WTC11 (cell line): ENCODE measurements at regions not wholly inside any gene's neighbourhood (a gene's known extent, or its start where the extent isn't known, plus 50 kb on each side); places are given as distances from the start of the nearest gene placed in this dataset.

Experiments used
- ATAC-seq: fragments of 200-7000 bp; cut with Tn5 transposase; 2 replicates; pipeline ENCODE4 v1.10.0; 2021; ENCODE audit warnings: mild to moderate bottlenecking, moderate library complexity
- CTCF ChIA-PET: fragments of 300-600 bp; sonication (Branson Sonifier 250); formaldehyde crosslinking; loops from one replicate; lab custom pipeline; 2021; ENCODE audit warnings: antibody characterized with exemption; lab: Charles Lee
- POLR2A ChIA-PET: fragments of 350-600 bp; sonication (Branson Sonifier 250); formaldehyde crosslinking; loops from one replicate; lab custom pipeline; 2021; ENCODE audit warnings: antibody characterized with exemption; lab: Charles Lee
- DNase-seq: peaks from one replicate; pipeline ENCODE4 v3.0.0; 2021; ENCODE audit warnings: low spot score
- H3K27ac Mint-ChIP-seq: 2 replicates; pipeline ENCODE4 v1.8.0; 2021; ENCODE audit warnings: mixed read lengths
- H3K27me3 Mint-ChIP-seq: 2 replicates; pipeline ENCODE4 v1.8.0; 2021; ENCODE audit warnings: low read depth, mild to moderate bottlenecking, moderate library complexity, mixed read lengths
- H3K36me3 Mint-ChIP-seq: 2 replicates; pipeline ENCODE4 v1.8.0; 2021; ENCODE audit warnings: mixed read lengths
- H3K4me1 Mint-ChIP-seq: 2 replicates; pipeline ENCODE4 v1.8.0; 2022; ENCODE audit warnings: mixed read lengths
- H3K4me3 Mint-ChIP-seq: 2 replicates; pipeline ENCODE4 v1.8.0; 2021; ENCODE audit warnings: mild to moderate bottlenecking, moderate library complexity, mixed read lengths
- H3K9me3 Mint-ChIP-seq: 2 replicates; pipeline ENCODE4 v1.8.0; 2021; ENCODE audit warnings: mixed read lengths
- CBFB ChIP-seq: sonication (generic); formaldehyde crosslinking; IDR thresholded peaks from 2 replicates; pipeline ENCODE4 v1.8.1; 2022; ENCODE audit warnings: mild to moderate bottlenecking, low read depth, missing genetic modification reagents
- EMX1 ChIP-seq: fragments of 250-450 bp; sonication (Bioruptor Pico); IDR thresholded peaks from 2 replicates; pipeline ENCODE4 v1.8.0; 2021; ENCODE audit warnings: mild to moderate bottlenecking
- KAT7 ChIP-seq: sonication (generic); formaldehyde crosslinking; IDR thresholded peaks from 2 replicates; pipeline ENCODE4 v1.8.1; 2023; ENCODE audit warnings: missing genetic modification reagents, mild to moderate bottlenecking, borderline replicate concordance
- MXD4 ChIP-seq: fragments of 250-450 bp; sonication (Bioruptor Pico); IDR thresholded peaks from 2 replicates; pipeline ENCODE4 v1.8.0; 2021; ENCODE audit warnings: mild to moderate bottlenecking, moderate library complexity, borderline replicate concordance
- NR3C1 ChIP-seq: sonication (generic); formaldehyde crosslinking; conservative IDR thresholded peaks from 2 replicates; pipeline ENCODE4 v1.8.1; 2023; ENCODE audit warnings: low read depth, mild to moderate bottlenecking, missing genetic modification reagents
- PRRX2 ChIP-seq: fragments of 250-450 bp; sonication (Bioruptor Pico); IDR thresholded peaks from 2 replicates; pipeline ENCODE4 v1.8.0; 2021; ENCODE audit warnings: mild to moderate bottlenecking
- RORB ChIP-seq: fragments of 250-450 bp; sonication (Bioruptor Pico); IDR thresholded peaks from 2 replicates; pipeline ENCODE4 v1.9.0; 2021; ENCODE audit warnings: mild to moderate bottlenecking
- TEAD4 ChIP-seq: sonication (generic); formaldehyde crosslinking; IDR thresholded peaks from 2 replicates; pipeline ENCODE4 v1.8.0; 2022; ENCODE audit warnings: mild to moderate bottlenecking, missing genetic modification reagents
- TP53 ChIP-seq: sonication (generic); formaldehyde crosslinking; IDR thresholded peaks from 2 replicates; pipeline ENCODE4 v1.8.1; 2023; ENCODE audit warnings: mild to moderate bottlenecking, missing genetic modification reagents
- ZNF396 ChIP-seq: fragments of 250-450 bp; sonication (Bioruptor Pico); IDR thresholded peaks from 2 replicates; pipeline ENCODE4 v1.8.0; 2021; ENCODE audit warnings: mild to moderate bottlenecking, moderate library complexity, borderline replicate concordance
- ZNF416 ChIP-seq: fragments of 250-450 bp; sonication (Bioruptor Pico); IDR thresholded peaks from 2 replicates; pipeline ENCODE4 v1.9.0; 2021; ENCODE audit warnings: mild to moderate bottlenecking, inconsistent platforms
- TF ChIP-seq, protein P1 (sequence below): fragments of 250-450 bp; sonication (Bioruptor Pico); IDR thresholded peaks from 2 replicates; pipeline ENCODE4 v1.9.0; 2021; ENCODE audit warnings: moderate library complexity, mild to moderate bottlenecking, inconsistent platforms, borderline replicate concordance
- TF ChIP-seq, protein P2 (sequence below): sonication (generic); formaldehyde crosslinking; IDR thresholded peaks from 2 replicates; pipeline ENCODE4 v1.8.0; 2022; ENCODE audit warnings: mild to moderate bottlenecking, missing genetic modification reagents
- TF ChIP-seq, protein P3 (sequence below): sonication (generic); formaldehyde crosslinking; IDR thresholded peaks from 2 replicates; pipeline ENCODE4 v1.8.1; 2022; ENCODE audit warnings: mild to moderate bottlenecking, missing genetic modification reagents, moderate library complexity, borderline replicate concordance
- TF ChIP-seq, protein P4 (sequence below): fragments of 250-450 bp; sonication (Bioruptor Pico); IDR thresholded peaks from 2 replicates; pipeline ENCODE4 v1.8.0; 2021; ENCODE audit warnings: mild to moderate bottlenecking
- TF ChIP-seq, protein P5 (sequence below): sonication (generic); formaldehyde crosslinking; IDR thresholded peaks from 2 replicates; pipeline ENCODE4 v1.8.0; 2022; ENCODE audit warnings: mild to moderate bottlenecking, missing genetic modification reagents
- TF ChIP-seq, protein P6 (sequence below): sonication (generic); formaldehyde crosslinking; IDR thresholded peaks from 2 replicates; pipeline ENCODE4 v1.8.0; 2023; ENCODE audit warnings: missing genetic modification reagents
- TF ChIP-seq, protein P7 (sequence below): sonication (generic); formaldehyde crosslinking; IDR thresholded peaks from 2 replicates; pipeline ENCODE4 v1.8.1; 2023; ENCODE audit warnings: mild to moderate bottlenecking, missing genetic modification reagents, moderate library complexity

DNA sequence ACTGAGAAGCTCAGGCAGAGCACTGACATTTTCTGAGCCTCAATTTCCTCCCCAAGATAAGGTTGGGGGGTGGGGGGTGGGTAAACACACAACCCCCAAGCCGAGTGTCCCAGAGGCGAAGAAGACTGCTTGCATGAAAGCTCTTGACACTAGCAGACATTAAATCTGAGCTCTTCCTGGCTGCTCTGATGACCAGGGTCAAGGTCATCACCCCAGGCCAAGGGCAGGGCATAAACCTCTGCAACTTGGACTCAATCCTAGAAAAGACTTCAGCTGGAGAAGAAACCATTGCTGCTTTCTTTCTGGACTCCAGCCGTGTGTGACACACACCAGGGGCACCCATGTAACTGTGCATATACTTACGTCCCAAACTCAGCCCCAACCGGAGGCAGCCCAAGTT lies 109.0 kb downstream of the BANF2 start:
- no peaks in the 10 kb centered on the region for H3K36me3 Mint-ChIP-seq
- DNase-seq (no peak), ATAC-seq (no peak)
- ChIA-PET POLR2A (no interaction called here), CTCF (no interaction called here)
- H3K27ac Mint-ChIP-seq = no peak overlapping the region
- TF ChIP-seq, protein P1, sequence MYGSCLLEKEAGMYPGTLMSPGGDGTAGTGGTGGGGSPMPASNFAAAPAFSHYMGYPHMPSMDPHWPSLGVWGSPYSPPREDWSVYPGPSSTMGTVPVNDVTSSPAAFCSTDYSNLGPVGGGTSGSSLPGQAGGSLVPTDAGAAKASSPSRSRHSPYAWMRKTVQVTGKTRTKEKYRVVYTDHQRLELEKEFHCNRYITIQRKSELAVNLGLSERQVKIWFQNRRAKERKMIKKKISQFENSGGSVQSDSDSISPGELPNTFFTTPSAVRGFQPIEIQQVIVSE = no peak
- TF ChIP-seq NR3C1 (no peak), CBFB (CRISPR knock-in tag) (no peak), TP53 (CRISPR knock-in tag) (no peak)
- TF ChIP-seq, protein P2, sequence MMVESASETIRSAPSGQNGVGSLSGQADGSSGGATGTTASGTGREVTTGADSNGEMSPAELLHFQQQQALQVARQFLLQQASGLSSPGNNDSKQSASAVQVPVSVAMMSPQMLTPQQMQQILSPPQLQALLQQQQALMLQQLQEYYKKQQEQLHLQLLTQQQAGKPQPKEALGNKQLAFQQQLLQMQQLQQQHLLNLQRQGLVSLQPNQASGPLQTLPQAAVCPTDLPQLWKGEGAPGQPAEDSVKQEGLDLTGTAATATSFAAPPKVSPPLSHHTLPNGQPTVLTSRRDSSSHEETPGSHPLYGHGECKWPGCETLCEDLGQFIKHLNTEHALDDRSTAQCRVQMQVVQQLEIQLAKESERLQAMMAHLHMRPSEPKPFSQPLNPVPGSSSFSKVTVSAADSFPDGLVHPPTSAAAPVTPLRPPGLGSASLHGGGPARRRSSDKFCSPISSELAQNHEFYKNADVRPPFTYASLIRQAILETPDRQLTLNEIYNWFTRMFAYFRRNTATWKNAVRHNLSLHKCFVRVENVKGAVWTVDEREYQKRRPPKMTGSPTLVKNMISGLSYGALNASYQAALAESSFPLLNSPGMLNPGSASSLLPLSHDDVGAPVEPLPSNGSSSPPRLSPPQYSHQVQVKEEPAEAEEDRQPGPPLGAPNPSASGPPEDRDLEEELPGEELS (CRISPR knock-in tag) = no peak
- no peaks in the 10 kb centered on the region for H3K27me3 Mint-ChIP-seq
- H3K9me3 Mint-ChIP-seq = no peaks in the 10 kb centered on the region
- H3K4me1 Mint-ChIP-seq = peaks cover 18% of the 10 kb centered on the region
- no peak overlapping the region for H3K4me3 Mint-ChIP-seq

DNA sequence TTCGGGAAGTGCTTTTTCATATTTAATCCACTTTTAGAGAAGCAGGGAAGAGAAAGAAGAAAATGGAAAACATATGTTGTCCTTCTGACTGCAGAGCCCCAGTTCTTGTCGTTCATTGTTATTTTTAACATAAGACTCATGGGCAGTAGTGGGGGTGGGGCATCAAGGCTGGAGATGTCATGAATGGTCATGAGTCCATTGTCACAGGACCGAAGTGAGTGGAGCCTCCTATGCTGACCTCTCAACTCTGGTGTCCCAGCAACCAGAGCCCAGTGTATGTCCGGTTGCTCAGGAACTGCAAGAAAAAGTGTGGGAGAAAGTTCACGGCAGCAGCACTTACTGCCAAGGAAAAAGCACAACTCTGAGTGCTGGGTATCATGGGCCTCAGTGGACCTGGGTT lies 108.6 kb downstream of the BANF2 start:
- Mint-ChIP-seq H3K4me3 (no peak overlapping the region), H3K9me3 (no peaks in the 10 kb centered on the region), H3K27ac (no peak overlapping the region), H3K27me3 (no peaks in the 10 kb centered on the region), H3K36me3 (no peaks in the 10 kb centered on the region), H3K4me1 (peaks cover 18% of the 10 kb centered on the region)
- no peak for ATAC-seq
- DNase-seq = no peak
- CTCF ChIA-PET = no interaction called here
- POLR2A ChIA-PET = no interaction called here
- TF ChIP-seq TEAD4 (CRISPR knock-in tag) = no peak
- TF ChIP-seq, protein P3, sequence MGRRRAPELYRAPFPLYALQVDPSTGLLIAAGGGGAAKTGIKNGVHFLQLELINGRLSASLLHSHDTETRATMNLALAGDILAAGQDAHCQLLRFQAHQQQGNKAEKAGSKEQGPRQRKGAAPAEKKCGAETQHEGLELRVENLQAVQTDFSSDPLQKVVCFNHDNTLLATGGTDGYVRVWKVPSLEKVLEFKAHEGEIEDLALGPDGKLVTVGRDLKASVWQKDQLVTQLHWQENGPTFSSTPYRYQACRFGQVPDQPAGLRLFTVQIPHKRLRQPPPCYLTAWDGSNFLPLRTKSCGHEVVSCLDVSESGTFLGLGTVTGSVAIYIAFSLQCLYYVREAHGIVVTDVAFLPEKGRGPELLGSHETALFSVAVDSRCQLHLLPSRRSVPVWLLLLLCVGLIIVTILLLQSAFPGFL (CRISPR knock-in tag) = no peak
- no peak for TF ChIP-seq ZNF396 (CRISPR knock-in tag)
- no peak for TF ChIP-seq KAT7
- no peak for TF ChIP-seq MXD4
- TF ChIP-seq, all 79 proteins: peak for 0

DNA sequence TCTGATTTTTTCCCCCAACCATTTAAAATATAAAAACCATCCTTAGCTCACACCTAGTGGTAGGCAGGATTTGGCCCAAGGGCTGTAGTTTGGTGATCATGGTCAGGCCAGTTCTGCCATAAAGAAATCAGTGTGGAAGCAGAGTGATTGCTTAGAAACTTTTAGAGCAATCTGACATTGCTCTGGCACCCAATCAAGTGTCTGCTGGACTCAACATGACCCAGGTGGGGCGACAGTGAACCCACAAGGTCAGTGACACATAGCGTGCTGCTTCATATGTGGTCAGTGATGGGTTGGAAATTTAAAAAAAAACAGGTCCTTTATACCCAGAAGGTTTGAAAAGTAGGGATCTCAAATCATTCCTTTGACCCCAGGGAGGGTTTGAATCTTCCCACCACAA lies 107.9 kb downstream of the BANF2 start:
- DNase-seq (no peak), ATAC-seq (no peak)
- H3K27me3 Mint-ChIP-seq = no peaks in the 10 kb centered on the region
- peaks cover 3% of the 10 kb centered on the region; the same call in 1 of the 2 replicates for H3K9me3 Mint-ChIP-seq
- H3K27ac Mint-ChIP-seq = peak overlapping the region; percentile 76
- peaks cover 18% of the 10 kb centered on the region for H3K4me1 Mint-ChIP-seq
- TF ChIP-seq, protein P4, sequence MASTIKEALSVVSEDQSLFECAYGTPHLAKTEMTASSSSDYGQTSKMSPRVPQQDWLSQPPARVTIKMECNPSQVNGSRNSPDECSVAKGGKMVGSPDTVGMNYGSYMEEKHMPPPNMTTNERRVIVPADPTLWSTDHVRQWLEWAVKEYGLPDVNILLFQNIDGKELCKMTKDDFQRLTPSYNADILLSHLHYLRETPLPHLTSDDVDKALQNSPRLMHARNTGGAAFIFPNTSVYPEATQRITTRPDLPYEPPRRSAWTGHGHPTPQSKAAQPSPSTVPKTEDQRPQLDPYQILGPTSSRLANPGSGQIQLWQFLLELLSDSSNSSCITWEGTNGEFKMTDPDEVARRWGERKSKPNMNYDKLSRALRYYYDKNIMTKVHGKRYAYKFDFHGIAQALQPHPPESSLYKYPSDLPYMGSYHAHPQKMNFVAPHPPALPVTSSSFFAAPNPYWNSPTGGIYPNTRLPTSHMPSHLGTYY (CRISPR knock-in tag) = no peak
- TF ChIP-seq, all 79 proteins: peak for 0
- ChIA-PET POLR2A (no interaction called here), CTCF (interaction anchor here (0.5 to 0.6 kb wide), 3 partner anchors 74 to 133 kb away, joined by 3 to 5 read pairs (median 4); partner anchors contain the start of gene RRBP1)
- Mint-ChIP-seq H3K4me3 (no peak overlapping the region), H3K36me3 (no peaks in the 10 kb centered on the region)

DNA sequence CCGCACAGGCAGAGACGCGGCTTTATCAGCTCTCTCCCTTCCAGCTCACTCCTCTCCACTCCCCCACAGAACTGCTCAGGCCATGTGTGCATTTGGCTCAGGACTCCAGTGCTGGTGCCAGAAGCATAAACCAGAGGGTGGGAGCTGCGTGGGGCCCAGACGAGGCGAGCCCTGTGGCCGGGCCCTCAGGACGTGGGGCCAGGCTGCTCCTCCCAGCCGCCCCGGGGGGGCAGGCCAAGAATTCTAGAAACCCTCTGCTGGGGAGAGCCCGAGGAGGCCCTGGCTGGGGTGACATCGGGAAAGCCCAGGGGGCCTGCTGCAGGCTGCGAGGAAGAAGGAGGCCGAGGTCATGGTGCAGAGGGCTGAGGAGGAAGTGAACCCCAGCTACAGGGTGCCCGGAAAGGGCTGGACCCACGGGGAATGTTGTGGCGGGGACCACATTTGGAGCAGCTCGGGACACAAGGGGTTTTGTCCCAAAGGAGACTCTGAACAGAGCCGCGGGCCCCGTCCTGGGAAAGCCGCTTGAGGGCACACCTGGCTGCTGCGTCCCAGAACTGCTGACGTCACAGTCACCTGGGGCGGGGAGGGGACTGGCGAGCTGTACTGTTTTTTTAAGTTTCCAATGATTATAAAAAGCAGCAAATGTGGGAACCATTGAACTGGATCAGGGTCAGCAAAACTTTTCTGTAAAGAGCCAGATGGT lies 107.1 kb downstream of the BANF2 start:
- Mint-ChIP-seq H3K36me3 (peaks cover 3% of the 10 kb centered on the region; the same call in 1 of the 2 replicates), H3K27ac (peak overlapping the region; percentile 11; the same call in 1 of the 2 replicates), H3K9me3 (peaks cover 8% of the 10 kb centered on the region), H3K4me1 (peaks cover 18% of the 10 kb centered on the region), H3K4me3 (no peak overlapping the region), H3K27me3 (no peaks in the 10 kb centered on the region)
- peak; percentile 62 for DNase-seq
- ChIA-PET POLR2A (no interaction called here), CTCF (interaction anchor here (0.5 to 1.6 kb wide), 6 partner anchors 75 to 152 kb away, joined by 3 to 6 read pairs (median 4); partner anchors contain the start of gene RRBP1)
- ATAC-seq = peak; percentile 65
- TF ChIP-seq, protein P5, sequence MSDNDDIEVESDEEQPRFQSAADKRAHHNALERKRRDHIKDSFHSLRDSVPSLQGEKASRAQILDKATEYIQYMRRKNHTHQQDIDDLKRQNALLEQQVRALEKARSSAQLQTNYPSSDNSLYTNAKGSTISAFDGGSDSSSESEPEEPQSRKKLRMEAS = no peak
- TF ChIP-seq, protein P6, sequence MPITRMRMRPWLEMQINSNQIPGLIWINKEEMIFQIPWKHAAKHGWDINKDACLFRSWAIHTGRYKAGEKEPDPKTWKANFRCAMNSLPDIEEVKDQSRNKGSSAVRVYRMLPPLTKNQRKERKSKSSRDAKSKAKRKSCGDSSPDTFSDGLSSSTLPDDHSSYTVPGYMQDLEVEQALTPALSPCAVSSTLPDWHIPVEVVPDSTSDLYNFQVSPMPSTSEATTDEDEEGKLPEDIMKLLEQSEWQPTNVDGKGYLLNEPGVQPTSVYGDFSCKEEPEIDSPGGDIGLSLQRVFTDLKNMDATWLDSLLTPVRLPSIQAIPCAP (CRISPR knock-in tag) = no peak
- TF ChIP-seq, protein P4 (CRISPR knock-in tag) = no peak
- no peak for TF ChIP-seq ZNF416
- TF ChIP-seq, protein P2 (CRISPR knock-in tag) = no peak
- TF ChIP-seq EMX1 (CRISPR knock-in tag) = no peak
- TF ChIP-seq, protein P7, sequence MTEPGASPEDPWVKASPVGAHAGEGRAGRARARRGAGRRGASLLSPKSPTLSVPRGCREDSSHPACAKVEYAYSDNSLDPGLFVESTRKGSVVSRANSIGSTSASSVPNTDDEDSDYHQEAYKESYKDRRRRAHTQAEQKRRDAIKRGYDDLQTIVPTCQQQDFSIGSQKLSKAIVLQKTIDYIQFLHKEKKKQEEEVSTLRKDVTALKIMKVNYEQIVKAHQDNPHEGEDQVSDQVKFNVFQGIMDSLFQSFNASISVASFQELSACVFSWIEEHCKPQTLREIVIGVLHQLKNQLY (CRISPR knock-in tag) = no peak
- TF ChIP-seq RORB (CRISPR knock-in tag) = no peak
- TF ChIP-seq PRRX2 (CRISPR knock-in tag) = no peak
